ENCODE measurements at regions not wholly inside any gene's neighbourhood (a gene's known extent, or its start where the extent isn't known, plus 50 kb on each side); places are given as distances from the start of the nearest gene placed in this dataset.

DNA sequence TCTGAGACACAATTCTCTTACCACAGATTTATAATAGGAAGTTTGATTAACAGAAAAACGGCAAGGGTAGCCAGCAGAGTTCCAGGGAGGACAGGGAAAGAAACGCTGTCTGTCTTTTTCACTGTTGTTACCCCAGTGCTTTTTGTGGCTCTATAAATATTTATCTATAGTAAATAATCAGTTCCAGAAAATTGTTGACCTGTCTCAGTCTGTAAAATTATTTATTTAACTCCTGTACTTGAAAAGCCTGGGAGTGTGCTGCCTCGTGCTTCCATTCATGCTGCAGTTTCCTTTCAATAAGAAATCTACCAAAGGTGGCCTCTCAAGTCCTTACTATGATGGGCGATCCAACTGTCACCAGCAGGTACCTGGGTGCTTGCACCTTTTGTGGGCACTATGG lies 102.9 kb downstream of the ETAA1 start:
- H3F3A ChIP-seq (ENCODE audit: low read depth), result no peaks in the 10 kb centered on the region
- TF ChIP-seq, protein P1, sequence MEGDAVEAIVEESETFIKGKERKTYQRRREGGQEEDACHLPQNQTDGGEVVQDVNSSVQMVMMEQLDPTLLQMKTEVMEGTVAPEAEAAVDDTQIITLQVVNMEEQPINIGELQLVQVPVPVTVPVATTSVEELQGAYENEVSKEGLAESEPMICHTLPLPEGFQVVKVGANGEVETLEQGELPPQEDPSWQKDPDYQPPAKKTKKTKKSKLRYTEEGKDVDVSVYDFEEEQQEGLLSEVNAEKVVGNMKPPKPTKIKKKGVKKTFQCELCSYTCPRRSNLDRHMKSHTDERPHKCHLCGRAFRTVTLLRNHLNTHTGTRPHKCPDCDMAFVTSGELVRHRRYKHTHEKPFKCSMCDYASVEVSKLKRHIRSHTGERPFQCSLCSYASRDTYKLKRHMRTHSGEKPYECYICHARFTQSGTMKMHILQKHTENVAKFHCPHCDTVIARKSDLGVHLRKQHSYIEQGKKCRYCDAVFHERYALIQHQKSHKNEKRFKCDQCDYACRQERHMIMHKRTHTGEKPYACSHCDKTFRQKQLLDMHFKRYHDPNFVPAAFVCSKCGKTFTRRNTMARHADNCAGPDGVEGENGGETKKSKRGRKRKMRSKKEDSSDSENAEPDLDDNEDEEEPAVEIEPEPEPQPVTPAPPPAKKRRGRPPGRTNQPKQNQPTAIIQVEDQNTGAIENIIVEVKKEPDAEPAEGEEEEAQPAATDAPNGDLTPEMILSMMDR (conservative IDR thresholded peaks at IDR 0.05; ENCODE audit: low read length), result no peak
- no peak for TF ChIP-seq EZH2phosphoT487 (IDR thresholded peaks at IDR 0.05; ENCODE audit: borderline replicate concordance)
- no peak overlapping the region for H2AFZ ChIP-seq (ENCODE audit: low read length)
- no peak overlapping the region for H3K4me3 ChIP-seq (ENCODE audit: low read length, poor library complexity, severe bottlenecking)
- no peaks in the 10 kb centered on the region for H3K9me3 ChIP-seq (ENCODE audit: insufficient read depth, low read depth, low read length)
- H4K20me1 ChIP-seq (ENCODE audit: insufficient read depth, low read length, poor library complexity, severe bottlenecking), result no peaks in the 10 kb centered on the region
- no peaks in the 10 kb centered on the region for H3K79me2 ChIP-seq (ENCODE audit: insufficient read depth, low read length)
- no peaks in the 10 kb centered on the region for H3K4me1 ChIP-seq (ENCODE audit: insufficient read depth, low read length, poor library complexity, severe bottlenecking)
- no peaks in the 10 kb centered on the region for H3K27me3 ChIP-seq (ENCODE audit: insufficient read depth, low read length, poor library complexity, severe bottlenecking)
- no peaks in the 10 kb centered on the region for H3K9me2 ChIP-seq (replicated peaks; ENCODE audit: low read depth, low read length)
- no peak overlapping the region for H3K9ac ChIP-seq (ENCODE audit: low read depth, low read length, poor library complexity, severe bottlenecking)
- no peak overlapping the region for H3K4me2 ChIP-seq (ENCODE audit: low read depth, low read length, poor library complexity, severe bottlenecking)
- no peaks in the 10 kb centered on the region for H3K36me3 ChIP-seq (ENCODE audit: insufficient read depth, low read length)

DNA sequence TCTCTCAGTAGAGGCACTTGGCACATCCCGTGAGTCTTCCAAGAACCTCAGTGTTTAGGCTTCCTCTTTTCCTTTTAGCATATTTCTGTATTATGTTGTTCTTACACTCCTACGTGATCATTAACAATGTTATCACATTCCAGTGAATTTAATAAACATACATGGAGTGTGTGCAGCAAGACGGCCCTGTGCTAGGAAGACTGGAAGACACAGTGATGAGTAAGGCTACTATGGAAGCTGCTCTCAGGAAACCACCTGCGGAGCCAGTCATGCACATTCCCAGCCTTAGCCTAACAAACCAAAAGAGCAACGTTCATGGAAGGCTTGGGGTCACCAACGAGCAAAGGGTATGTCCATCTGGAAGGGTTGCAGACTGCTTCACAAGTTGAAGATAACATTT lies 103.4 kb downstream of the ETAA1 start:
- H3K9me3 ChIP-seq (ENCODE audit: insufficient read depth, low read depth, low read length), result no peaks in the 10 kb centered on the region
- no peaks in the 10 kb centered on the region for H3K9me2 ChIP-seq (replicated peaks; ENCODE audit: low read depth, low read length)
- no peak overlapping the region for H2AFZ ChIP-seq (ENCODE audit: low read length)
- H3K27me3 ChIP-seq (ENCODE audit: insufficient read depth, low read length, poor library complexity, severe bottlenecking), result no peaks in the 10 kb centered on the region
- no peaks in the 10 kb centered on the region for H4K20me1 ChIP-seq (ENCODE audit: insufficient read depth, low read length, poor library complexity, severe bottlenecking)
- H3K4me1 ChIP-seq (ENCODE audit: insufficient read depth, low read length, poor library complexity, severe bottlenecking), result no peaks in the 10 kb centered on the region
- no peak overlapping the region for H3K4me2 ChIP-seq (ENCODE audit: low read depth, low read length, poor library complexity, severe bottlenecking)
- H3K4me3 ChIP-seq (ENCODE audit: low read length, poor library complexity, severe bottlenecking), result no peak overlapping the region
- no peak for TF ChIP-seq EZH2phosphoT487 (IDR thresholded peaks at IDR 0.05; ENCODE audit: borderline replicate concordance)
- TF ChIP-seq, protein P1 (conservative IDR thresholded peaks at IDR 0.05; ENCODE audit: low read length), result no peak
- no peaks in the 10 kb centered on the region for H3K79me2 ChIP-seq (ENCODE audit: insufficient read depth, low read length)
- H3F3A ChIP-seq (ENCODE audit: low read depth), result no peaks in the 10 kb centered on the region
- H3K36me3 ChIP-seq (ENCODE audit: insufficient read depth, low read length), result no peaks in the 10 kb centered on the region
- no peak overlapping the region for H3K9ac ChIP-seq (ENCODE audit: low read depth, low read length, poor library complexity, severe bottlenecking)

DNA sequence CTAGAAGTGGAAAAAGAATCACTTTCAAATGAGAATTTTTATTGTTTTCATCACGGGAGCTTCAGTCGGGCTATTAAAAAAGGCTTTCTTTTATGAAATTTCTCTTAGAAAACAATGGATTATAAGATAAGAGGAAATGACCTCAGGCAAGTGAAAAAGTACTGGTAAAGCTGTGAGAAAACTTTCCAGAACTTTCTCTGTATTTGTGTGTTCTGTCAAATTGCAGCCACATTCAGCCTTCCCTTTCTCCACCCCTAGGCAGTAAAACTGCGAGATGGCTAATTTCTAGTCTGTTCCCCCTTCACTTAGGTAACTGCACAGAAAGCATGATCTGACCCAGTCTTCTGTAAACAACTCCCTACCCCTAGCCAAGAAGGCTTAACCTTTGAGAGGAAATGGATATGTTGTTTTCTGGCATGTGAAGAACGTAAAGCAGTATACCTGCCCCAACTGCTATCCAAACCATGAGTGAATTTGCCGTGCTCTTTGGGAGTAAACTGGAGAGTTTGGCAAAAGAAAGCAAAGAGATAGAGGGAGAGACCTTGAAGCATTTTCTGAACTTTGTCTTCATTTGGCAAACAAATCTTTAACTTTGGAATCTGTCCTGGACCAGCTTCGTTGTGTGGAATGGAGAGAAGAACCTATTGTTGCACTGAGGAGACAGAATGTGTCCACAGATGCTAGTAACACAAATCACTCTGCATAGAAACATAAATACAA lies 105.4 kb downstream of the ETAA1 start:
- Histone ChIP-seq H2AFZ (ENCODE audit: low read length) (no peak overlapping the region), H3K36me3 (ENCODE audit: insufficient read depth, low read length) (no peaks in the 10 kb centered on the region), H3K4me3 (ENCODE audit: low read length, poor library complexity, severe bottlenecking) (no peak overlapping the region), H3K4me1 (ENCODE audit: insufficient read depth, low read length, poor library complexity, severe bottlenecking) (no peaks in the 10 kb centered on the region), H3F3A (ENCODE audit: low read depth) (no peaks in the 10 kb centered on the region), H3K27me3 (ENCODE audit: insufficient read depth, low read length, poor library complexity, severe bottlenecking) (no peaks in the 10 kb centered on the region), H3K9me2 (replicated peaks; ENCODE audit: low read depth, low read length) (no peaks in the 10 kb centered on the region), H3K9ac (ENCODE audit: low read depth, low read length, poor library complexity, severe bottlenecking) (no peak overlapping the region), H3K9me3 (ENCODE audit: insufficient read depth, low read depth, low read length) (no peaks in the 10 kb centered on the region), H3K4me2 (ENCODE audit: low read depth, low read length, poor library complexity, severe bottlenecking) (no peak overlapping the region), H4K20me1 (ENCODE audit: insufficient read depth, low read length, poor library complexity, severe bottlenecking) (no peaks in the 10 kb centered on the region), H3K79me2 (ENCODE audit: insufficient read depth, low read length) (no peaks in the 10 kb centered on the region)
- TF ChIP-seq, protein P1 (conservative IDR thresholded peaks at IDR 0.05; ENCODE audit: low read length), result no peak
- no peak for TF ChIP-seq EZH2phosphoT487 (IDR thresholded peaks at IDR 0.05; ENCODE audit: borderline replicate concordance)
